Activated CD4-positive, alpha-beta T cell treated with anti-CD3 and anti-CD28 coated beads, Interleukin-10, Interleukin-2, amounts not matched to agents 100 ng/mL and 50 ng/mL, durations not matched to agents 16 hours and 8 hours (primary cell): ENCODE measurements at regions not wholly inside any gene's neighbourhood (a gene's known extent, or its start where the extent isn't known, plus 50 kb on each side); places are given as distances from the start of the nearest gene placed in this dataset.

Experiments used
- DNase-seq: peaks from one replicate; pipeline ENCODE4 v3.0.0-alpha.2; 2020

- DNase-seq = no peak
Measured at GRCh38 chr12:105547786-105548185, 217.3 kb downstream of the C12orf75 start.

DNA sequence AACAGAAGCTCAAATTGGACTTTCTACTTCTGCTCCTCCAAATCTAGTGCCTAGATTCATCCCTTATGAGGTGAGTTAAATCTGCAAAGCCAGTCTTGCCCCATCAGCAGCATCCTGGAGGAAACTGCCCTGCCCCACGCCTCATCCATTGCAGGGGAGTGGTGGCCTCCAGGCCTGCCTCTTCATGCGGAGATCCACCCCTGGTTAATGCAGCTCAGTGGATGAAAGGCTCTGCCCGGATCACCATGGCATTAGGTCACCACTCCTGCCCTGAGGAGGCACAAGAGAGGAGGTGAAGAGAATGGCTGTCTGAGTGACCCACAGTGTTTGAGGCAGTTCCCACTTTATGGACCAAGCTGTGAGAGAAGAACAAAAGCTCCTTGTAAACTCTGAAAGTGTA is 218.1 kb downstream of the C12orf75 start:
- DNase-seq = no peak

DNA sequence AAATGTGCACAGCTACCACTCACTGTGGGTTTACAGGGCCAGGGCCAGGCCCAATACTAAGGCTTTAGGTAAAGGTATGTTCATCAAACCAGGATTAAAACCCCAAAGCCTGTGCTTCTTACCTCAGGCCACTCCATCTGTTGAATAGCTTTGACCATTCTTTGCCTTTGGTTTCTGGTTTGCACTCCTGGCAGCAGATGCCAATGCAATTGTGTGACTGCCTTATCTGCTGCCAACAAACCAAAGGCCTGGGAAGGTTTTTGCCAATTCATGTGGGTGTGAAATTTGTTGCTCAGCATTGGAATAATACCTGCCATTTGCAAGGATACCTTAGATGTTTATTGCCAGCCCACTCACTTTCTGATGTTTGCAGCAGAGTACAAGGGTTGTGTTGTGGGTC is 221.6 kb downstream of the C12orf75 start:
- DNase-seq = no peak

DNA sequence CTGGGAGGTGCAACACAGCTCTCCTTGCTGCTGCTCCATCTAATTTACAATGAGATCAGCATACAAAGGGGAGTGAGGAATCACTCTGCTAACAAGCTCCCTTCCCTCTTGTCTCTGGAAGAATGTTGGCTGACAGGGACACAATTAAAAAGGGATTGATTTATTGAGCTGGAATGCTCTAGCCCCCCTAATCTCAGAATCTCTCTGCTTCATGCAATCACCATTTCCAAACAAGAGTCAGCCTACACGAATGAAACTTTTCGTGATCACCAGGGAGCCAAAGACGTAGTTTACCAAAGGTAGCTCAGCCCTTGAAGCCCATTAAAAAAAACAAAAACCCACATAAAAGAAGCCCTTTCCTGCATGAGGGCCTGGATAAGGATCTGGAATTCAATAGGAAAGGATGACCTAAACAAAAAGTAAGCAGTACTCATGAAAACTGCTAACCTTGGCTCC is 223.8 kb downstream of the C12orf75 start:
- DNase-seq = no peak

DNA sequence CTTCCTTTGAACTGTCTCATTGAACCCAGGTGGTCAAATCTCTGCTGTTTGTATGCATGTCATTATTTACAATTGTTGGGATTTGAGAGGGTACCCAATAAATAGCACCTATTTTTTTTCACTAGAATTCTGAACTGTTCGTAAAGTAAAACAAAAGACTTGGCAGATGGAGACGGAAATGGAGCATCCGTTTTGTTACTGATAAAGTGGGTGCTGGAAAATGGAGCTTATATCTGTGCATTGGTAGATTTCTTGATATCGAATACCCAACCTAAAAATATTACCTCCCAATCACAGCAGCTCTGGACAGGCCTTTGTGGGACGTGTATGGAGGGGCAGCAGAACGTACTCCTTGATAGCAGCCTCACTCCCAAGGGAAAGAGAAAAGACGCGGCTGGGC is 224.4 kb downstream of the C12orf75 start:
- DNase-seq = no peak

DNA sequence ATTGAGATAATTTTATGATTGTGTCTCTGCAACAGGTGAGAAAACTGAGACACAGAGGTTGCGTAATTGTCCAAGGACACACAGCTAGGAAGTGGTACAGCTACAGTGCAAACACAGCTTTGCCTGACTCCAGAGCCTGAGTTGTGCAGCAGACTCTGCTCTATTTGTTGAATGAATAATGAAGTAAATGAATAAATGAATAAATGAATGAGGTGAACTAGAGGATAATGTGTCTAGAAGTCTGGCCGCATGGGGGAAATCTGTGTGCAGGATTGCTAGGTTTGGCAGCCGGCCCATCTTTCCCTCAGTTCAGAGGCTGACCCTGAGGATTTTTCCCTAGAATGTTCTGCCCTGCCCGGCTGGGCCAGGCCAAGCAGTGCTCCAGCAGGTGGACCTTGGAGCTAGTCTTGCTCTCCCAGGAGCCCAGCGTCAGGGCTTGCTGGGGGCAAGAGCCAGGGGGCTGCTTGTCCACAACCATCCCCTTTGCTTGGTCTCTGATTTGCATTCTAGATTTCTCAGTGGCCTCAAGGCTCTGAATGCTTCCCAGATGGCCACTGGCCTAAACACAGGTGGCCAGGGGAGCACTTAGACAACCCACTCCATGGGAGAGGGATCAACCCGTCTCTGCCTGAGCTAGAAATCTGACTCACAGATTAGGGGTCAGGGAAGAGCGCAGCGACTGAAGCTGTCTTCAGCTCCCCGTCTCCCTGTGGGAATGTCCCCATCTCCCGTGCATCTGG is 225.2 kb downstream of the C12orf75 start:
- no peak for DNase-seq

GRCh38 chr12:105559310-105559709 is 228.8 kb downstream of the C12orf75 start:
- DNase-seq = no peak

DNA sequence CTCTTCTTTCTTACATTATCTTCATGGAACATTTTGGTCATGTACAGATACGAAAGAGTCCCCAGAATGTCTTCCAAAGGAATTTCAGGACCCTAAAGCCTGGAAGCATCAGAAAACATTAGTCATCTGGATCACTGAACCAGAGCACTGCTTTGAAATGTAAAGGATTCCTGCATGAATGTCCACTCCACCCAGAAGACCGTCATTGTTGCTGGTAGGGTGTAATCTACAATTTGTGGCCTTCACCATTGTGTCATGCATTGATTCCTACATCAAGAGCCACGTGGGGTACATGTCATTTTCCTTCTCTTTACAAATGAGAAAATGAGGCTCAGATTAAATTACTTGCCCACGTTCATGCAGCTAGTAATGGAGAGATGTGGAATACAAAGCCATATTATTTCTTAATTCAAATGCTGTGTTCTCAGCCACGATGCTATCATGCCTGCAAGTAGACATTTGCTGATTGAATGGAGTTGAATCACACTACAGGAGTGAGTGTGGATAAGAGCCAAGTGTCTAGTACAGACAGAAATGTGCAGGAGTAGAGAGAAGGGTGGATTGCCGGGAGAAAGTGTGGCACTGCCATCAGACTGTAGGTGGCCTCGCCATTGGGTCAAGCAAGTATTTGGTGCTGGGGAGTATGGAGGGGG is 231.2 kb downstream of the C12orf75 start:
- no peak for DNase-seq

DNA sequence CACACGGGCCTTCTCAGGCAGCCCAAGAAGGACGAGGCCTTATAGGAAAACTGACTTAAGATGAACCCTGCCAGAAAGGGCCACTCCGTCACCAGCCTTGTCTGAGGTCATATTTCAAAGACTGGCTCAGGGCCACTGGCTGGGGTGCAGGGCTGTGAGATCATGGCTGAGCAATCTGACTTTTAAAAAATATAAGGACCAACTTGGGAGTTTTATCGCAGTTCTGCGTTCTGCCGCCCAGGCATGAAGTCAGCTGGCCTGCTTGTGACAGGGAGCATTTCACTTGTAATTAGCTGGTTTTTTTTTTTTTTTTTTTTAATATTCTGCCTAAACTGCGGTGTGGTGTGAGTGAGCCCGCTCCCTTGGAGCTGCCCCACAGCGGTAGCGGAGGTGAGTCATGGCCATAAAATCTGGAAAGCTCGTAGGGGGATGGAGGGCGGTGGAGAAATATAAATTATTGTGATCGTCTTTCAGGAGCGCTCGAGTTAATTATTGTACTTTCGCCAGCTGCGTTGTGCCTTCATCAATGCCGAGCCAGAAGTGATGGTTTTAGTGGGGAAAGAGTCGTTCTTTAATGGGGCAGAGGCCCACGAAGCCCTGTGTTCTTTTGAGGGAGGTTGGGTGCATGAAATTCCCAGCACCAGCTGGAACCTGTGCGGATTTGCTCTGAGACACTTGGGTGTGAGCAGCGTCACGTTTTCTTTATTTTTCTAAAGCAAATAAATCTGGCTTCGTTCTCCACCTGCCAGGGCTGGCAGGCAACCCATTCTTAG is 231.9 kb downstream of the C12orf75 start:
- no peak for DNase-seq

GRCh38 chr12:105567061-105567460 is 236.6 kb downstream of the C12orf75 start:
- no peak for DNase-seq

- peak; percentile 0 for DNase-seq
Measured at GRCh38 chr12:105569886-105570285, 239.4 kb downstream of the C12orf75 start.

DNA sequence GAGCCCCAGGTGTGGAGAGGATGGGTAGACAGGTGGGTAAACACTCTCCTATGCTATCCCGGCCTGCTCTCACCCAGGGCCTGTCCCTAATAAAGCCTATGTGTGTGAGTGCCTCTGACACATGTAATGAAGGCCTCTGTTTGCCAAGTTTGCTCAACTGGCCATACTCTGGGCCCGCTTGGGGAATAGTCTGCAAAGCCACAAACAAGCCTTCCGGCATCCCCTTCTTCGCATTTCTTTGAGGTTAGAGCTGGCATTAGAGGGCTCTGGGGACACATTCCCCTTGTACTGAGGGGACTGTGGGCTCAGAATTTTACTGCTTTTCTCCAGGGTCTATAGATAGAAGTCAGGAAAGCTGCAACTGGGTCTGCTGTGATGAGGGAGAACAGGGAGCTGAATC is 240.5 kb downstream of the C12orf75 start:
- no peak for DNase-seq

GRCh38 chr12:105573574-105573973 is 243.1 kb downstream of the C12orf75 start:
- DNase-seq = no peak

DNA sequence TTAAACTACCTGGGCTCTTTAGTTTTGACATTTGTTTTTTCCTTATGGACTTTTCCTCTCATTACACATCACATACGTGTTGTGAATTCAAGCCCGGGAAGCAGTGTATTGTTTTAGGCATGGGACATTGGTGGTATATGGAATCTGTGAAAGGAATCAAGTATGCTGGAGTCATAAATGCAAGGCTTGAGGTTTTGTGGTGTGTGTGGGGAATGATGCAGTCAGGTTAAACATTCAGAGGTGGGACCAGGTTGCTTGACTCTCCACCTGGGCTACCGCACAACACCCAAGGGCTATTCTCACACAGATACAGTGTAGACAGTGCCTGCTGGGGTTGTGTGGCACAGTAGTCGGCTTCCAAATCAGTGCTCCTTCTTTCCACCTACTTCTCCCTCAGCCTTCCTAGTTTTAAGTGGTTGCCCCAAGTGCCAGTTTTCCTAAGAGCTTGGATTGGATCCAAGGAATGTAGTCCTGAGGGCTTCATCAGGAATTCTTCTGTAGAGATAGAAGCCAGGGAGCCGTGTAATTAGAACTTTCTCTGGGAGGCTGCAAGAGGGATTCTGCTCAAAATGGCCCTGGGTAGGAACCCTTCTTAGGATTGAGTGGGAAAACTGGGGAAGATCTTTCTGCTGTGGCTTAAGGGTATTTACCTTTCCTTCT is 243.7 kb downstream of the C12orf75 start:
- DNase-seq = no peak

DNA sequence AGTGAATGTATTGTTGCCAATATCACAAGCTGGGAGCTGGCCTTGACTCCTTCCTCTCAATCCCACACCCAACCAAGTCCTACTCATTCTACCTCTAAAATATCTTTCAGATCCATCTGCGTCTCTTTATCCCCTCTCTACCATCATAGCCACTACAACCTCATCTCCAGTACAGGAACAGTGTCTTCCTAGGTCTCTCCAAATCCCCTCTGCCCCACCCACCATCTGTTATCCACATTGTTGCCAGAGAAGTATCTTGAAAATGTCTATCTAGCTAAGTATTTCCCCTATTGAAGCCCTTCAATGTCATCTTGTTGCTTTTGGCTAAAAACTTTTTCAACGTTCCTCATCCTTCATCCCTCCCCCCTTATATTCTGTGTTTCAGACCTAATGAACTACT is 244.7 kb downstream of the C12orf75 start:
- no peak for DNase-seq

DNA sequence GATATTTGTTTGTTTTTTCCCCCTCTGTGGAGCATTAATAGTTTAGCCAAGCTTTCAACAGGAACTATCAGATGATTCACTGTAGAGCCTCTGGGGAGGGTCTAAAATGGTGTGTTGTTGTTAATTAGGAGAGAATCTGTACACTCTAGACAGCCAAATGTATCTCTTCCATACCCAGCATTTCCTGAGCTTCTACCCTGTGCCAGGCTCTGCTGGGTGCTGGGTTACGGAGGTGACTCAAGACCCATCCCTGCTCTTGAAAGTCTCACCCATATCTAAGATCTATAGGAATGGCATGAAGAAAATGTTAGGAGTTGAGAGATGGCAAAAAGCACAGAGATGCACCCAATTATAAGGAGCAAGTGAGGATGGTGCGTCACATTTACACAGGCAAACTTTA is 245.8 kb downstream of the C12orf75 start:
- no peak for DNase-seq

DNA sequence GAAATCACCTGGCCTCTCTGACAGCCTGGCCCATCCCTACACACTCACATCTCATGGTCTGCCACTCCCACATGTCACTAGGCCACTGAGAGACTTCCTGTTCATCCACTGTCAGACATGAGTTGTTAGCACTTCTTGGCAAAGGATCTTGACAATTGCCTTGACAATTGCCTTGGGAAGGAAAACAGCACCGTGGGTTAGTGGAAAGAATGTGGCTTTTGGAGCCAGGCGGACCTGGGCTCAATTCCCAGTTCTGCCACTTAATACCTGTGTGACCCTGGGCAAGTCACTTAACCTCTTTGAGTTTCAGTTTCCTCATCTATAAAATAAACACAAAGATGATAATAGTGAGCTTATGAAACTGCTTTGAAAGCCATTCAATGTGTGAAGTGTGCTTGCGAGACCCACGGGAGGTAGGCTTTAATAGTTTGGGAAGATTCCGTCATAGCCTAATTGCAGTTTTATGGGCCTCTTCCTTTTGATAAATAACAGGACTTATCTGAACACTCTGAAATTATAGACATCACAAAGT is 250.4 kb downstream of the C12orf75 start:
- no peak for DNase-seq

DNA sequence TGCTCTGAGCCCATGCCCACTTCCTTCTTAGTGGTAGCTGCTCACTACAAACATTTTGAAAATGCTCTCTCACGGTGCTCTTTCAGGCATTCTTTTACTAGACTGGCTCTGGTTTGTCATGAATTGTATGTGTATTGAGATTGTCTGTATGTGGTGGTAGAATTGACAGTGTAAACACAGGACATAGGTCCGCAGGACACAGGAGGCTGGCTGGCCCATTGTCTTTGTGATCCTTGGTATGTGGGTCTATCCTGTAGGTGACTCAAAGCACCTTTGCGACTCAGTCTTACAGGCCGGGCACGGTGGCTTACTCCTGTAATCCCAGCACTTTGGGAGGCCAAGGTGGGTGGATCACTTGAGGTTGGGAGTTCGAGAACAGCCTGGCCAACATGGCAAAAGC is 250.9 kb downstream of the C12orf75 start:
- no peak for DNase-seq

DNA sequence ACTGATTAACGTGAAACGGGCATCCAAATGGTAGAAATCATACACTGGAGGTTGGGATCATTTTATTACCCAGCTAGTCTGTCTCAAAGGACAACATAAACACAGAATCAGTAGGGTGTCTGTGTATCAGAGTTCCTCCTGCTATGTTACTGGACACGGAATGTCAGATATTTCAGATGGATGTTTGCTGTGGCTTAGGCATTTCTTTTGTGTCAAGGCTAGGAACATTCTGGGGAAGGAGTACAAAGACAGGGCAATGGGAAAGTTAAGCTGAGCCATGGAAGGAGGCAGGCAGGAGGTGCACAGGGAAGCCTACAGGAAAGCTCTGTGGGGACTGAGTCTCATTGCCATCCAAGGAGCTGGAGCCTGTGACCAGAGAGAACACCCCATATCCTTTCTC is 254.6 kb downstream of the C12orf75 start:
- no peak for DNase-seq

- DNase-seq = no peak
Measured at GRCh38 chr12:105587237-105587636, 256.7 kb downstream of the C12orf75 start.

DNA sequence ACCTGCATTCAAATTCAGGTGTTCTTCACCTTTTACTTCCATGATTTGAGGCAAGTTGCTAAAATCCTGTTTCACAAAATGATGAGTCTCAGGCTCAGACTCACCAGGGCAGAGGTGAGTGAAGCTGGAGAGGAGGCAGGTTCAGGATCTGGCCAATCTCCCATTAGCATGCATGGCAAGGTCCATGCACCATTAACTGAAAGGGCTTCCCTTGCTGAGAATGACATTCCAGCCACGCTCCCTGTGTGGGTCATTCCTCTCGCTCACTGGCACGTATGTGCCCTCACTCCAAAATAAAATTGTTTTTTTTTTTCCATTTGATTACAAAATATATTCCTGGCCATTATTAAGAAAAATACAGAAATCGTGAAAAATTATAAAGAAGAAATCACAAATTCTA is 257.6 kb downstream of the C12orf75 start:
- no peak for DNase-seq

- no peak for DNase-seq
Measured at GRCh38 chr12:105590571-105590970, 260.1 kb downstream of the C12orf75 start.

DNA sequence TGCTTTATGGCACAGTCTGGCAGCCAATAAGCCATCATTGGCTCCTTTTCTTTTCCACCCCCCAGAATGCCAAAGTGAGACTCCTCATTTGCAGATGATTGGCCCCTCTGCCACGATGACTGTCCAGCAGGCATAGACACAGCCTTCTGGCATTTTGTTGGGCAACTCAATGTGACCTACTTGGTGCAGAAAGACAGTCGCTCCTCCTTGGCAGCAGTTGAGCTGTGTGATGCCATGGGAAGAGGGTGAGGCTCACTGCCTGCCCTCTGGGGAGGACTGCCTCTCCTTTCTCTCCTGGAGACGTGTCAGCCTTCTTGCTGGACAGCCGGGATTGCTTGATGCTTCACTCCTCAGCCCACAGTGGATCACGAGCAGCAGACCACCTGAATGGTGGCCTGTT is 264.9 kb downstream of the C12orf75 start:
- DNase-seq = no peak
